ENCODE measurements at regions not wholly inside any gene's neighbourhood (a gene's known extent, or its start where the extent isn't known, plus 50 kb on each side); places are given as distances from the start of the nearest gene placed in this dataset.

GRCh38 chr4:116520886-116521285 lies 564.5 kb downstream of the TRAM1L1 start:
- TF ChIP-seq, protein P1, sequence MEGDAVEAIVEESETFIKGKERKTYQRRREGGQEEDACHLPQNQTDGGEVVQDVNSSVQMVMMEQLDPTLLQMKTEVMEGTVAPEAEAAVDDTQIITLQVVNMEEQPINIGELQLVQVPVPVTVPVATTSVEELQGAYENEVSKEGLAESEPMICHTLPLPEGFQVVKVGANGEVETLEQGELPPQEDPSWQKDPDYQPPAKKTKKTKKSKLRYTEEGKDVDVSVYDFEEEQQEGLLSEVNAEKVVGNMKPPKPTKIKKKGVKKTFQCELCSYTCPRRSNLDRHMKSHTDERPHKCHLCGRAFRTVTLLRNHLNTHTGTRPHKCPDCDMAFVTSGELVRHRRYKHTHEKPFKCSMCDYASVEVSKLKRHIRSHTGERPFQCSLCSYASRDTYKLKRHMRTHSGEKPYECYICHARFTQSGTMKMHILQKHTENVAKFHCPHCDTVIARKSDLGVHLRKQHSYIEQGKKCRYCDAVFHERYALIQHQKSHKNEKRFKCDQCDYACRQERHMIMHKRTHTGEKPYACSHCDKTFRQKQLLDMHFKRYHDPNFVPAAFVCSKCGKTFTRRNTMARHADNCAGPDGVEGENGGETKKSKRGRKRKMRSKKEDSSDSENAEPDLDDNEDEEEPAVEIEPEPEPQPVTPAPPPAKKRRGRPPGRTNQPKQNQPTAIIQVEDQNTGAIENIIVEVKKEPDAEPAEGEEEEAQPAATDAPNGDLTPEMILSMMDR (IDR thresholded peaks at IDR 0.05) = no peak
- TF ChIP-seq POLR2A (IDR thresholded peaks at IDR 0.05) (no peak), EP300 (IDR thresholded peaks at IDR 0.05) (no peak)

Data from tibial nerve (tissue), 4 donors.